ENCODE measurements at regions not wholly inside any gene's neighbourhood (a gene's known extent, or its start where the extent isn't known, plus 50 kb on each side); places are given as distances from the start of the nearest gene placed in this dataset.

DNA sequence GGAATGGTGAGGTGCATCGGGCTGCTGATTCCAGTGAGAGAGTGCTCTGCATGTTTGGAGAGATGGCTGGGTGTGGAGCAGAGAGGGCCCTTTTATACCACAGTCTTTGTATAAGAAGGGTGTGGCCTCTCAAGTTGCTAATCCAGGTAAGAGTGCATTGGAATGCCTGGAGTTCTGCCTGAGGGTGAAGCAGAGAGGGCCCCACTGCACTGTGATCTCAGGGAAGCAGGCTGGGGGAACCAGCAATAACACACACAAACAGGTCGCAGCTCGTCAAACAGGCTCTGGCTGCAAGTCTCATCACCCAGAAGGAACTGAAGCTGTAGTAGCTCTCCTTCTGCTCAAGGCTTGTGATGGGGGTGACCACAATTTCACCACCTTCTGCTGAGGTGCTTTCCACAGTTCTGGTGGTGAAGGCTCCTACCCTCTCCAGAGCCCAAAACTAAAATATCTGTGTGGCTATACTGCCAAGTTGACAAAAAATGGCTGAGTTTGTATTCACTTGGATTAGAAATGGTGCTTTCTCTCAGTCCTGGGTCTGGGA lies 687.4 kb upstream of the HS3ST1 start:
- no peak for TF ChIP-seq POLR2A (IDR thresholded peaks at IDR 0.05)
- TF ChIP-seq, protein P1, sequence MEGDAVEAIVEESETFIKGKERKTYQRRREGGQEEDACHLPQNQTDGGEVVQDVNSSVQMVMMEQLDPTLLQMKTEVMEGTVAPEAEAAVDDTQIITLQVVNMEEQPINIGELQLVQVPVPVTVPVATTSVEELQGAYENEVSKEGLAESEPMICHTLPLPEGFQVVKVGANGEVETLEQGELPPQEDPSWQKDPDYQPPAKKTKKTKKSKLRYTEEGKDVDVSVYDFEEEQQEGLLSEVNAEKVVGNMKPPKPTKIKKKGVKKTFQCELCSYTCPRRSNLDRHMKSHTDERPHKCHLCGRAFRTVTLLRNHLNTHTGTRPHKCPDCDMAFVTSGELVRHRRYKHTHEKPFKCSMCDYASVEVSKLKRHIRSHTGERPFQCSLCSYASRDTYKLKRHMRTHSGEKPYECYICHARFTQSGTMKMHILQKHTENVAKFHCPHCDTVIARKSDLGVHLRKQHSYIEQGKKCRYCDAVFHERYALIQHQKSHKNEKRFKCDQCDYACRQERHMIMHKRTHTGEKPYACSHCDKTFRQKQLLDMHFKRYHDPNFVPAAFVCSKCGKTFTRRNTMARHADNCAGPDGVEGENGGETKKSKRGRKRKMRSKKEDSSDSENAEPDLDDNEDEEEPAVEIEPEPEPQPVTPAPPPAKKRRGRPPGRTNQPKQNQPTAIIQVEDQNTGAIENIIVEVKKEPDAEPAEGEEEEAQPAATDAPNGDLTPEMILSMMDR (IDR thresholded peaks at IDR 0.05): no peak
